H1 (cell line): ENCODE measurements at regions not wholly inside any gene's neighbourhood (a gene's known extent, or its start where the extent isn't known, plus 50 kb on each side); places are given as distances from the start of the nearest gene placed in this dataset.

ENCODE experiments used
- CTCF ChIA-PET: fragments of 300-600 bp; sonication (Branson Sonifier 250); formaldehyde crosslinking; loops from one replicate; lab custom pipeline; 2021; ENCODE audit not compliant: partially characterized antibody; lab: Charles Lee
- POLR2A ChIA-PET: fragments of 300-600 bp; sonication (Branson Sonifier 250); formaldehyde crosslinking; loops from one replicate; lab custom pipeline; 2021; ENCODE audit warnings: inconsistent platforms; ENCODE audit not compliant: partially characterized antibody; lab: Charles Lee
- DNase-seq, 2 experiments: peaks; one replicate each; pipeline versions ENCODE4 v3.0.0 to v3.0.0-alpha.2; 2010 to 2022; ENCODE audit warnings: low spot score in 2 of 2, low read depth in 1 of 2, mixed read lengths in 1 of 2
- FAIRE-seq: peaks from 2 replicates; lab custom pipeline; 2011; peaks lifted over from hg19 to GRCh38; lab: Jason Lieb, UNC
- H2AFZ ChIP-seq: 2 replicates; pipeline ENCODE4 v1.8.1; 2012; ENCODE audit warnings: low read length, inconsistent platforms
- H2AK5ac ChIP-seq: 2 replicates; pipeline ENCODE4 v1.6.1; 2013; ENCODE audit warnings: low read depth, low read length
- H2BK120ac ChIP-seq: replicated peaks from 2 replicates; pipeline ENCODE3; 2013; ENCODE audit warnings: low read depth, low read length, inconsistent platforms
- H2BK12ac ChIP-seq: 2 replicates; pipeline ENCODE4 v1.6.1; 2013; ENCODE audit warnings: low read depth, low read length
- H2BK15ac ChIP-seq: 2 replicates; pipeline ENCODE4 v1.6.1; 2013; ENCODE audit warnings: low read length
- H2BK20ac ChIP-seq: 2 replicates; pipeline ENCODE4 v1.6.1; 2013; ENCODE audit warnings: low read length
- H2BK5ac ChIP-seq: 2 replicates; pipeline ENCODE4 v1.6.1; 2013; ENCODE audit warnings: low read depth, low read length
- H3K14ac ChIP-seq: 2 replicates; pipeline ENCODE4 v1.6.1; 2013; ENCODE audit warnings: inconsistent platforms; ENCODE audit not compliant: insufficient read length
- H3K18ac ChIP-seq: 2 replicates; pipeline ENCODE4 v1.6.1; 2013; ENCODE audit warnings: low read length; ENCODE audit errors: extremely low read depth
- H3K23ac ChIP-seq: 2 replicates; pipeline ENCODE4 v1.6.1; 2013; ENCODE audit warnings: inconsistent platforms; ENCODE audit not compliant: insufficient read length
- H3K23me2 ChIP-seq: 2 replicates; pipeline ENCODE4 v1.6.1; 2013; ENCODE audit warnings: low read depth, low read length
- H3K27ac ChIP-seq: 2 replicates; pipeline ENCODE4 v1.6.1; 2011; ENCODE audit warnings: low read depth, low read length, inconsistent platforms
- H3K27me3 ChIP-seq, 4 experiments: replicated peaks in 1 of 4; 1 replicate in 1 of 4; 2 replicates in 3 of 4; pipeline versions ENCODE4 v1.6.1 to v1.8.1; 2011 to 2013; ENCODE audit warnings: low read length in 3 of 4, mild to moderate bottlenecking in 3 of 4, inconsistent platforms in 2 of 4, mixed read lengths in 2 of 4, moderate library complexity in 1 of 4; ENCODE audit not compliant: control insufficient read depth in 3 of 4, insufficient read depth in 3 of 4; ENCODE audit errors: extremely low read depth in 1 of 4
- H3K36me3 ChIP-seq, 4 experiments: 2 replicates each; pipeline versions ENCODE4 v1.6.1 to v1.8.1; 2011 to 2013; ENCODE audit warnings: mild to moderate bottlenecking in 4 of 4, low read length in 3 of 4, moderate library complexity in 2 of 4, control low read depth in 1 of 4, inconsistent platforms in 1 of 4; ENCODE audit not compliant: insufficient read depth in 4 of 4, control insufficient read depth in 2 of 4
- H3K4ac ChIP-seq: replicated peaks from 2 replicates; pipeline ENCODE3; 2013; ENCODE audit warnings: low read length, low read depth, mixed read lengths, inconsistent platforms; ENCODE audit not compliant: insufficient read length
- H3K4me1 ChIP-seq, 4 experiments: replicated peaks in 1 of 4; 1 replicate in 1 of 4; 2 replicates in 3 of 4; pipeline versions ENCODE4 v1.6.1 to v1.8.1; 2011 to 2013; ENCODE audit warnings: low read length in 3 of 4, inconsistent platforms in 2 of 4, mixed read lengths in 1 of 4; ENCODE audit not compliant: insufficient read depth in 4 of 4, control insufficient read depth in 3 of 4
- H3K4me2 ChIP-seq, 2 experiments: 2 replicates each; pipeline versions ENCODE4 v1.6.1 to v1.8.1; 2011 to 2013; ENCODE audit warnings: low read depth in 2 of 2, low read length in 2 of 2, control low read depth in 1 of 2, inconsistent platforms in 1 of 2, mild to moderate bottlenecking in 1 of 2; ENCODE audit not compliant: insufficient read depth in 1 of 2
- H3K4me3 ChIP-seq, 4 experiments: fragments of 200-600, 300-600 bp in 1 of 4; sonication (generic), shearing (Covaris generic), sonication (Bioruptor Twin) in 1 of 4; 2 replicates each; pipeline versions ENCODE4 v1.5.1 to v1.8.1; 2011 to 2016; ENCODE audit warnings: low read length in 4 of 4, low read depth in 3 of 4, control low read depth in 2 of 4, inconsistent platforms in 2 of 4, mild to moderate bottlenecking in 2 of 4, mixed read lengths in 1 of 4, moderate library complexity in 1 of 4; ENCODE audit not compliant: insufficient read depth in 2 of 4; ENCODE audit errors: extremely low read depth in 1 of 4
- H3K56ac ChIP-seq: replicated peaks from 2 replicates; pipeline ENCODE3; 2013; ENCODE audit warnings: low read depth, mild to moderate bottlenecking, mixed read lengths, low read length, inconsistent platforms; ENCODE audit not compliant: insufficient read length
- H3K79me1 ChIP-seq: 2 replicates; pipeline ENCODE4 v1.6.1; 2013; ENCODE audit warnings: low read depth, low read length, control low read depth
- H3K79me2 ChIP-seq, 2 experiments: 2 replicates each; pipeline versions ENCODE4 v1.6.1 to v1.8.1; 2012 to 2013; ENCODE audit warnings: low read length in 2 of 2, mild to moderate bottlenecking in 2 of 2, inconsistent platforms in 1 of 2; ENCODE audit not compliant: insufficient read depth in 2 of 2, control insufficient read depth in 1 of 2
- H3K9ac ChIP-seq, 4 experiments: replicated peaks in 1 of 4; 1 replicate in 1 of 4; 2 replicates in 3 of 4; pipeline versions ENCODE4 v1.6.1 to v1.8.1; 2011 to 2013; ENCODE audit warnings: low read depth in 3 of 4, low read length in 3 of 4, control low read depth in 2 of 4, mild to moderate bottlenecking in 2 of 4, moderate library complexity in 2 of 4, inconsistent platforms in 1 of 4; ENCODE audit errors: extremely low read depth in 1 of 4
- H3K9me3 ChIP-seq, 2 experiments: 2 replicates each; pipeline versions ENCODE4 v1.6.1 to v1.8.1; 2012 to 2013; ENCODE audit warnings: mild to moderate bottlenecking in 2 of 2, moderate library complexity in 2 of 2, control low read depth in 1 of 2, inconsistent platforms in 1 of 2, low read depth in 1 of 2, low read length in 1 of 2, mixed read lengths in 1 of 2; ENCODE audit not compliant: insufficient read depth in 2 of 2
- H4K20me1 ChIP-seq, 2 experiments: replicated peaks in 1 of 2; 2 replicates each; pipeline versions ENCODE3 to v1.8.1; 2011 to 2013; ENCODE audit warnings: inconsistent platforms in 2 of 2, low read length in 2 of 2, mild to moderate bottlenecking in 1 of 2; ENCODE audit not compliant: insufficient read depth in 2 of 2, control insufficient read depth in 1 of 2
- H4K5ac ChIP-seq: 2 replicates; pipeline ENCODE4 v1.6.1; 2013; ENCODE audit warnings: low read length, low read depth, mixed read lengths, inconsistent platforms; ENCODE audit not compliant: insufficient read length
- H4K8ac ChIP-seq: 2 replicates; pipeline ENCODE4 v1.8.0; 2013; ENCODE audit warnings: mild to moderate bottlenecking, moderate library complexity, low read length, inconsistent platforms; ENCODE audit not compliant: insufficient read depth; ENCODE audit errors: extremely low read depth
- H4K91ac ChIP-seq: replicated peaks from 2 replicates; pipeline ENCODE3; 2013; ENCODE audit warnings: low read length, mixed read lengths, inconsistent platforms; ENCODE audit not compliant: insufficient read length
- ATF3 ChIP-seq: IDR thresholded peaks from 2 replicates; pipeline ENCODE4 v1.6.1; 2011; ENCODE audit warnings: low read depth, mild to moderate bottlenecking, low read length; ENCODE audit not compliant: insufficient read depth
- BCL11A ChIP-seq, 2 experiments: IDR thresholded peaks; one replicate each; pipeline ENCODE4 v1.6.1; 2011; ENCODE audit warnings: low read depth in 2 of 2, low read length in 2 of 2, mild to moderate bottlenecking in 2 of 2
- BRCA1 ChIP-seq: IDR thresholded peaks from 2 replicates; pipeline ENCODE4 v1.6.1; 2012; ENCODE audit warnings: low read depth, low read length, improper control_type of control experiment
- CEBPB ChIP-seq: IDR thresholded peaks from 2 replicates; pipeline ENCODE4 v1.6.1; 2012; ENCODE audit warnings: low read depth, low read length
- CHD1 ChIP-seq: IDR thresholded peaks from 2 replicates; pipeline ENCODE4 v1.6.1; 2012; ENCODE audit warnings: low read depth, low read length, improper control_type of control experiment
- CREB1 ChIP-seq: IDR thresholded peaks from 2 replicates; pipeline ENCODE4 v1.6.1; 2012; ENCODE audit warnings: inconsistent platforms
- HDAC6 ChIP-seq: IDR thresholded peaks from one replicate; pipeline ENCODE4 v1.7.1; 2012; ENCODE audit warnings: low read depth, mild to moderate bottlenecking, inconsistent platforms, low read length, moderate library complexity
- NANOG ChIP-seq: IDR thresholded peaks from 2 replicates; pipeline ENCODE4 v1.6.1; 2011; ENCODE audit warnings: low read length, low read depth, mild to moderate bottlenecking, inconsistent platforms; ENCODE audit not compliant: insufficient read depth, poor library complexity, severe bottlenecking
- SIRT6 ChIP-seq: IDR thresholded peaks from one replicate; pipeline ENCODE4 v1.7.1; 2012; ENCODE audit warnings: low read length, inconsistent platforms
- SP1 ChIP-seq: IDR thresholded peaks from 2 replicates; pipeline ENCODE4 v1.6.1; 2011; ENCODE audit warnings: low read depth, low read length
- SP4 ChIP-seq: IDR thresholded peaks from 2 replicates; pipeline ENCODE4 v1.6.1; 2012; ENCODE audit warnings: low read length, inconsistent platforms
- SRF ChIP-seq: IDR thresholded peaks from 2 replicates; pipeline ENCODE4 v1.6.1; 2011; ENCODE audit warnings: mild to moderate bottlenecking, low read depth, low read length, moderate library complexity
- TEAD4 ChIP-seq: IDR thresholded peaks from 2 replicates; pipeline ENCODE4 v1.6.1; 2012; ENCODE audit warnings: low read depth, low read length, inconsistent platforms, mixed read lengths
- ZNF274 ChIP-seq: IDR thresholded peaks from 2 replicates; pipeline ENCODE4 v1.7.0; 2012; ENCODE audit warnings: low read length, borderline replicate concordance; ENCODE audit errors: extremely low read depth
- WGBS, 2 experiments: shearing (Covaris generic) in 1 of 2; methylation state at CpG; one replicate each; pipeline versions ENCODE4 v1.1.6 to v1.1.7; 2013 to 2015; ENCODE audit warnings: low lambda C conversion rate in 2 of 2, mixed read lengths in 2 of 2, inconsistent platforms in 1 of 2, low coverage in 1 of 2, missing lambda C conversion rate in 1 of 2; ENCODE audit not compliant: insufficient replicate concordance in 2 of 2, insufficient coverage in 1 of 2, insufficient read length in 1 of 2; ENCODE audit errors: extremely low coverage in 1 of 2, missing lambda C conversion rate in 1 of 2; 5-methylcytosine and 5-hydroxymethylcytosine counted together

GRCh38 chr2:114192362-114192761 lies 250.1 kb upstream of the DPP10 start:
- FAIRE-seq (no peak), DNase-seq (no peak)
- Histone ChIP-seq H3K9me3 (no peaks in the 10 kb centered on the region), H3K9ac (no peak overlapping the region), H3K56ac (no peak overlapping the region), H2BK5ac (no peak overlapping the region), H3K27ac (no peak overlapping the region), H3K79me2 (no peaks in the 10 kb centered on the region), H3K23ac (no peak overlapping the region), H4K91ac (no peak overlapping the region), H3K4me2 (no peak overlapping the region), H2BK20ac (no peak overlapping the region), H4K8ac (no peak overlapping the region), H3K23me2 (no peaks in the 10 kb centered on the region), H3K4ac (no peak overlapping the region), H3K79me1 (no peaks in the 10 kb centered on the region), H3K4me3 (no peak overlapping the region), H3K18ac (no peak overlapping the region), H3K36me3 (no peaks in the 10 kb centered on the region), H2BK15ac (no peak overlapping the region), H3K4me1 (no peaks in the 10 kb centered on the region), H3K27me3 (no peaks in the 10 kb centered on the region), H2AK5ac (no peak overlapping the region), H2BK12ac (no peak overlapping the region), H4K20me1 (no peaks in the 10 kb centered on the region), H3K14ac (no peak overlapping the region), H4K5ac (no peak overlapping the region), H2AFZ (no peak overlapping the region), H2BK120ac (no peak overlapping the region)
- ChIA-PET POLR2A (no interaction called here), CTCF (interaction anchor here (1.1 to 1.3 kb wide), 2 partner anchors 10 to 11 kb away, joined by 3 read pairs; no protein-coding TSS in a partner anchor)
- 87% methylated on average over 5 of the region's 5 CpGs; no CpG with 5 or more reads in 1 of the 2 experiments for WGBS, 2 experiments
- no peak for TF ChIP-seq BCL11A (IDR thresholded peaks at IDR 0.05; ENCODE audit: low read depth in 2 of 2, low read length in 2 of 2)
- TF ChIP-seq SP4: no peak
- no peak for TF ChIP-seq NANOG
- no peak for TF ChIP-seq CEBPB
- no peak for TF ChIP-seq TEAD4
- TF ChIP-seq SRF: no peak
- no peak for TF ChIP-seq ATF3
- TF ChIP-seq CREB1: no peak
- no peak for TF ChIP-seq CHD1
- TF ChIP-seq SIRT6: no peak
- TF ChIP-seq HDAC6: no peak
- TF ChIP-seq ZNF274: no peak
- TF ChIP-seq SP1: no peak
- TF ChIP-seq BRCA1: no peak
